OCI-LY7 (cell line): ENCODE measurements at regions not wholly inside any gene's neighbourhood (a gene's known extent, or its start where the extent isn't known, plus 50 kb on each side); places are given as distances from the start of the nearest gene placed in this dataset.

Experiments used
- EZH2phosphoT487 ChIP-seq: fragments of 200-600 bp; sonication (generic); IDR thresholded peaks from 2 replicates; pipeline ENCODE4 v1.6.1; 2018; ENCODE audit warnings: low read depth, borderline replicate concordance, mild to moderate bottlenecking, mixed run types, antibody characterized with exemption, low read length, moderate library complexity, mixed read lengths
- TF ChIP-seq, protein P1 (sequence below): fragments of 200-600 bp; sonication (generic); conservative IDR thresholded peaks from 2 replicates; pipeline ENCODE4 v1.5.1; 2014; ENCODE audit warnings: mild to moderate bottlenecking, antibody characterized with exemption, low read length, moderate library complexity, mixed read lengths

DNA sequence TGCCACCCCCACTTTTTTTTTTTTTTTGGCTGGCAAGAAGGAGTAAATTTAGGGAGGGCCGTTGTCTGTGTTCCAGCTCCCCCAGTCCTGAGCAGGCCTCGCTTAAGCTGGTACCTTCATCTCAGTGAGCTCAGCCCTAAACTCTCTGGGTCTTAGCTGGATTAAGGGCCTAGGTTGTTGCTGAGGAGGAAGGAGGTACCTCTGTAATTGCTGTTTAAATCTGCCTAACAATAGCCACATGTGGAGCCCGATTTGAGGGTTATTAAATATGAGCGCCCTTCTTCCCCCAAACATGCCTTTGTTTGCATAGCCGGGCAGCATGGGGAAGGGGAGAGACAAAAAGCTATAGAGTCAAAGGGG is 179.0 kb upstream of the PITX1 start:
- TF ChIP-seq, protein P1, sequence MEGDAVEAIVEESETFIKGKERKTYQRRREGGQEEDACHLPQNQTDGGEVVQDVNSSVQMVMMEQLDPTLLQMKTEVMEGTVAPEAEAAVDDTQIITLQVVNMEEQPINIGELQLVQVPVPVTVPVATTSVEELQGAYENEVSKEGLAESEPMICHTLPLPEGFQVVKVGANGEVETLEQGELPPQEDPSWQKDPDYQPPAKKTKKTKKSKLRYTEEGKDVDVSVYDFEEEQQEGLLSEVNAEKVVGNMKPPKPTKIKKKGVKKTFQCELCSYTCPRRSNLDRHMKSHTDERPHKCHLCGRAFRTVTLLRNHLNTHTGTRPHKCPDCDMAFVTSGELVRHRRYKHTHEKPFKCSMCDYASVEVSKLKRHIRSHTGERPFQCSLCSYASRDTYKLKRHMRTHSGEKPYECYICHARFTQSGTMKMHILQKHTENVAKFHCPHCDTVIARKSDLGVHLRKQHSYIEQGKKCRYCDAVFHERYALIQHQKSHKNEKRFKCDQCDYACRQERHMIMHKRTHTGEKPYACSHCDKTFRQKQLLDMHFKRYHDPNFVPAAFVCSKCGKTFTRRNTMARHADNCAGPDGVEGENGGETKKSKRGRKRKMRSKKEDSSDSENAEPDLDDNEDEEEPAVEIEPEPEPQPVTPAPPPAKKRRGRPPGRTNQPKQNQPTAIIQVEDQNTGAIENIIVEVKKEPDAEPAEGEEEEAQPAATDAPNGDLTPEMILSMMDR = no peak
- TF ChIP-seq EZH2phosphoT487 = no peak
